Psoas muscle (tissue), 7 donors: ENCODE measurements at regions not wholly inside any gene's neighbourhood (a gene's known extent, or its start where the extent isn't known, plus 50 kb on each side); places are given as distances from the start of the nearest gene placed in this dataset.

Source experiments
- ATAC-seq, 4 donors: fragments of 200-7000 bp; cut with Tn5 transposase; one replicate each; pipeline ENCODE4 v1.9.1; 2020; ENCODE audit warnings: moderate library complexity in 3 of 4, mild to moderate bottlenecking in 2 of 4
- DNase-seq, 2 donors: peaks; one replicate each; pipeline ENCODE4 v3.0.0-alpha.2; 2020
- H3K27ac ChIP-seq: fragments of 200-600 bp; one replicate; pipeline ENCODE4 v1.8.0; 2022
- H3K27me3 ChIP-seq, 3 donors: fragments of 200-600 bp in 1 of 3; one replicate each; pipeline versions ENCODE4 v1.6.1 to v1.8.0; 2013 to 2022; ENCODE audit warnings: low read length in 2 of 3, mild to moderate bottlenecking in 2 of 3, moderate library complexity in 1 of 3; ENCODE audit not compliant: insufficient read depth in 3 of 3
- H3K36me3 ChIP-seq, 2 donors: fragments of 200-600 bp in 1 of 2; one replicate each; pipeline versions ENCODE4 v1.6.1 to v1.8.0; 2013 to 2022; ENCODE audit warnings: low read depth in 1 of 2, mild to moderate bottlenecking in 1 of 2, moderate library complexity in 1 of 2; ENCODE audit not compliant: insufficient read depth in 1 of 2
- H3K4me1 ChIP-seq: fragments of 200-600 bp; one replicate; pipeline ENCODE4 v1.8.0; 2022
- H3K4me3 ChIP-seq: fragments of 200-600 bp; one replicate; pipeline ENCODE4 v1.8.0; 2022; ENCODE audit warnings: mild to moderate bottlenecking
- H3K9me3 ChIP-seq: fragments of 200-600 bp; one replicate; pipeline ENCODE4 v1.8.0; 2022
- WGBS, 3 donors: extraction: QIAGEN DNeasy Blood & Tissue Kit; methylation state at CpG; one replicate each; pipeline versions ENCODE4 v1.1.6 to v1.1.7; 2013; 5-methylcytosine and 5-hydroxymethylcytosine counted together
- intact Hi-C, 2 donors: fragments of 100-400 bp; cut with DNase I; formaldehyde crosslinking; loops; one replicate each; pipeline versions ENCODE4 v1.11.0 to v1.14.2; 2022
- TF ChIP-seq, protein P1 (sequence below): fragments of 200-600 bp; IDR thresholded peaks from one replicate; pipeline ENCODE4 v1.8.0; 2022; ENCODE audit warnings: antibody characterized with exemption
- donor health status: healthy with polysubstance abuse.
- donor health status: DM: no; HTN: no; CAD: no; lungs with moderate emphysema.
- donor health status: Bipolar disorder and iron deficiency.
- donor health status: healthy.
- donor health status: DM: yes; HTN: yes; CAD: no.
- donor health status: DM: no; HTN: no; CAD: no.
- donor health status: DM: yes; HTN: yes; CAD: no.

DNA sequence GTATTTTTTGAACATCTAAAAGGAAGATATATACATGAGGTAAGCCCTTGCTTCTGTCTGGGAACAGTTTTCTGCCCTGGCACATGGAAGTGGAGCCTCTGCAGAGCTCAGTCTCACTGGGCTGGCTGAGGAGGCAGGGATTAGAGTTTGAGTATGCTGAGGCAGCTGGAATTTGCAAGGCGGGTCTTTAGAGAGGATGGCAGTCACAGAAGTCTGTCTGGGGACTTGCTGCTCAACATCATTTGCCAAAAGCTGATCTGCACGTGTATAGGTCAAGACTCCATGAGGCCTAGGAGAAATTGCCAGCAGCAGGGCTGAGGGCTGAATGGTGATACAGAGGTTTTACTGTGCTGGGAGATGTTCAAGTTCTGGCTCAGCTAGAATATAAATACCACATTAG, 163.6 kb upstream of the ANK2 start:
- Histone ChIP-seq H3K4me3 (no peak overlapping the region), H3K27ac (no peak overlapping the region), H3K9me3 (no peaks in the 10 kb centered on the region), H3K27me3 (no peaks in the 10 kb centered on the region), H3K36me3 (no peaks in the 10 kb centered on the region), H3K4me1 (peaks cover 4% of the 10 kb centered on the region)
- ATAC-seq (no peak), DNase-seq (no peak)
- intact Hi-C loops, result no loop called here
- 22 to 49% (median 36%) methylated on average over 2 of the region's 2 CpGs for WGBS, 3 donors
- TF ChIP-seq, protein P1, sequence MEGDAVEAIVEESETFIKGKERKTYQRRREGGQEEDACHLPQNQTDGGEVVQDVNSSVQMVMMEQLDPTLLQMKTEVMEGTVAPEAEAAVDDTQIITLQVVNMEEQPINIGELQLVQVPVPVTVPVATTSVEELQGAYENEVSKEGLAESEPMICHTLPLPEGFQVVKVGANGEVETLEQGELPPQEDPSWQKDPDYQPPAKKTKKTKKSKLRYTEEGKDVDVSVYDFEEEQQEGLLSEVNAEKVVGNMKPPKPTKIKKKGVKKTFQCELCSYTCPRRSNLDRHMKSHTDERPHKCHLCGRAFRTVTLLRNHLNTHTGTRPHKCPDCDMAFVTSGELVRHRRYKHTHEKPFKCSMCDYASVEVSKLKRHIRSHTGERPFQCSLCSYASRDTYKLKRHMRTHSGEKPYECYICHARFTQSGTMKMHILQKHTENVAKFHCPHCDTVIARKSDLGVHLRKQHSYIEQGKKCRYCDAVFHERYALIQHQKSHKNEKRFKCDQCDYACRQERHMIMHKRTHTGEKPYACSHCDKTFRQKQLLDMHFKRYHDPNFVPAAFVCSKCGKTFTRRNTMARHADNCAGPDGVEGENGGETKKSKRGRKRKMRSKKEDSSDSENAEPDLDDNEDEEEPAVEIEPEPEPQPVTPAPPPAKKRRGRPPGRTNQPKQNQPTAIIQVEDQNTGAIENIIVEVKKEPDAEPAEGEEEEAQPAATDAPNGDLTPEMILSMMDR, result no peak

DNA sequence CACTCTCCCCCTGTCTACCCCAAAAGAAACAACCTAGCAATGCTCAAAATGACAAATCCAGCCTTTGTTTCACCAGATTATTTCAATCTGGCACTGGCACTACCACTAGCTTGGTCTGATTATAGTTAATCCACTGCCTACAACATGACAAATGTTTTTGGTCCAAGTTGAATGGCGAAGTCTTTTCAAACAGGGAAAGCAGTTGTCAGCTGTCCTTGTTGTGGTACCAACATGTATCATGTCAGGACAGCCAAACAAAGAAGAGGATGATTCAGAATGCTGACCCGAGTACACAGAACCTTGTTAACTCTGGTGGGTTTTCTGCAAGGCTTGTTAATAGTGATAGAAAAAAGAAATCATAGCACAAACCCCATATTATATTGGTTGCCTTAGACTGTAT, 160.8 kb upstream of the ANK2 start:
- intact Hi-C loops, result no loop called here
- ATAC-seq (peak in 1 of 4 donors; percentile 42), DNase-seq (no peak)
- Histone ChIP-seq H3K27me3 (no peaks in the 10 kb centered on the region), H3K4me3 (no peak overlapping the region), H3K36me3 (no peaks in the 10 kb centered on the region), H3K4me1 (no peaks in the 10 kb centered on the region), H3K27ac (no peak overlapping the region), H3K9me3 (no peaks in the 10 kb centered on the region)
- WGBS, 3 donors, result 42 to 44% (median 43%) methylated on average over 2 of the region's 2 CpGs
- TF ChIP-seq, protein P1, result no peak

DNA sequence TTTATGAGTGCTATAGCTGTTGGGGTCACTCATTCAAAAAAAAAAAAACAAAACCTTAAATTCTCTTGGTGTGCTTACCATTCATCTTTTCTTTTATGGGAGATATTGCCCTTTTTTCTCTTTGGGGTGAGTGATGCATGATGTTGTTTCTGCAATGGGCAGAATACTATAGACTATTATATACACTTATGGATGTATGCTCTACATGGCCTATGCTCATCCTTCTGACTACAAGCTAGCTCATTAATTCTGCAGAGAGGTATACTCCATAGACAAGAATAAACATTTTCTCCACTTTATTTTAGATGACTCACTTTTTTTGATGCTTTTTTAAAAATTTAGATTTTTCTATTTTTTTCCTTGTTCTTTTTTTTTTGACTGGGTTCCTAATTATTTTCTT, 160.3 kb upstream of the ANK2 start:
- DNase-seq, result no peak
- intact Hi-C loops, result no loop called here
- no peak overlapping the region for H3K27ac ChIP-seq
- H3K36me3 ChIP-seq, result no peaks in the 10 kb centered on the region
- H3K4me3 ChIP-seq, result peak overlapping the region; percentile 22
- H3K9me3 ChIP-seq, result no peaks in the 10 kb centered on the region
- no peaks in the 10 kb centered on the region for H3K27me3 ChIP-seq
- no peak for ATAC-seq
- no peaks in the 10 kb centered on the region for H3K4me1 ChIP-seq
- TF ChIP-seq, protein P1, result no peak

DNA sequence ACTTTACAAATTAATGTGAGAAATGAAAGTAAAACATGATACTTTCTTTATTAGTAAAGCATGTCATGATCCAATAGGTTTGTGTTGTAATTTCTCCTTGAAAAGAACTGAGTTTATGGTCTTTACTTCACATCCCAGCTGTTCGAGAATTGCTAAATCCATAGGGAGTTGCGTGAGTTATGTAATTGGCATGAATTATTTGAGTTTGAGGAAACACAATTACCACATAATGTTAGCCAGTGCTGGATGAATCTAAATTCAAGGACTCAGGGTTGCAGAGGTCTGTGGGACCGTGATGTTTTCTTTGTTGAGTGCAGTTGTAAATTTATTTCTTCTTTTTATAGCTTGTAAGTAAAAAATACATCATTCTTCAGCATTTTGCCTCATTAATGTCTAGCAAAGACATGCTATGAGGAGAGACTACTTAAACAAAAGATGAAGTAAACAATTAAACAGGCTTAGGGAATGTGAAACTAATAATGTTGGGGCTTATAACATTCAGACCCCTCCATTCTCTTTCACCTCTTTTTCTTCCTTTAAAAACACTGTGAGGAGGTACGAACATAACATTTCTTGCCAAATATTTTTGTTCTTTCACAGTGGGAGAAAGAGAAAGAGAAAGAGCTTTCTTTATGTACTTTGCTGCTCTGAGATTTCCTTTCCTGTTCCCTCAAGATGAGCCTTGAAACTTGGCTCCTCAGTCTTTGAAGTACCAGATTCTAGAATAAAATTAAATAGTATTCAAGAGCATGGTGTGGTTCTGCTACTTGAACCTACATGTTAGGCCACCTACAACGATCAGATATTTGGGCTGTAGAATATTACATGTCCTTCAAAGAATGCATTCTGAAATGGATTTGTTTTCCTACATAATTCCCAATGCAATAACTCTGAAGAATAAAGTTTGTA, 159.6 kb upstream of the ANK2 start:
- H3K4me1 ChIP-seq, result no peaks in the 10 kb centered on the region
- H3K36me3 ChIP-seq, result no peaks in the 10 kb centered on the region
- H3K27me3 ChIP-seq, result no peaks in the 10 kb centered on the region
- intact Hi-C loops, result no loop called here
- 39 to 46% (median 43%) methylated on average over 5 of the region's 5 CpGs for WGBS, 3 donors
- peak in 3 of 4 donors; percentile 36 to 64 (median 46) for ATAC-seq
- TF ChIP-seq, protein P1, result no peak
- peak overlapping the region; percentile 22 for H3K4me3 ChIP-seq
- H3K9me3 ChIP-seq, result no peaks in the 10 kb centered on the region
- H3K27ac ChIP-seq, result no peak overlapping the region
- DNase-seq, result no peak
